Choroid plexus epithelial cell (primary cell): ENCODE measurements at regions not wholly inside any gene's neighbourhood (a gene's known extent, or its start where the extent isn't known, plus 50 kb on each side); places are given as distances from the start of the nearest gene placed in this dataset.

Experiments
- DNase-seq: peaks from one replicate; pipeline ENCODE4 v3.0.0-alpha.2; 2010; ENCODE audit warnings: low read depth
- H3K4me3 ChIP-seq: 2 replicates; pipeline ENCODE4 v1.5.1; 2011; ENCODE audit warnings: low read depth, mild to moderate bottlenecking, control low read depth, low read length, moderate library complexity
- CTCF ChIP-seq: conservative IDR thresholded peaks from 2 replicates; pipeline ENCODE4 v1.5.1; 2011; ENCODE audit warnings: low read depth, mild to moderate bottlenecking, control low read depth, inconsistent platforms, low read length, moderate library complexity

DNA sequence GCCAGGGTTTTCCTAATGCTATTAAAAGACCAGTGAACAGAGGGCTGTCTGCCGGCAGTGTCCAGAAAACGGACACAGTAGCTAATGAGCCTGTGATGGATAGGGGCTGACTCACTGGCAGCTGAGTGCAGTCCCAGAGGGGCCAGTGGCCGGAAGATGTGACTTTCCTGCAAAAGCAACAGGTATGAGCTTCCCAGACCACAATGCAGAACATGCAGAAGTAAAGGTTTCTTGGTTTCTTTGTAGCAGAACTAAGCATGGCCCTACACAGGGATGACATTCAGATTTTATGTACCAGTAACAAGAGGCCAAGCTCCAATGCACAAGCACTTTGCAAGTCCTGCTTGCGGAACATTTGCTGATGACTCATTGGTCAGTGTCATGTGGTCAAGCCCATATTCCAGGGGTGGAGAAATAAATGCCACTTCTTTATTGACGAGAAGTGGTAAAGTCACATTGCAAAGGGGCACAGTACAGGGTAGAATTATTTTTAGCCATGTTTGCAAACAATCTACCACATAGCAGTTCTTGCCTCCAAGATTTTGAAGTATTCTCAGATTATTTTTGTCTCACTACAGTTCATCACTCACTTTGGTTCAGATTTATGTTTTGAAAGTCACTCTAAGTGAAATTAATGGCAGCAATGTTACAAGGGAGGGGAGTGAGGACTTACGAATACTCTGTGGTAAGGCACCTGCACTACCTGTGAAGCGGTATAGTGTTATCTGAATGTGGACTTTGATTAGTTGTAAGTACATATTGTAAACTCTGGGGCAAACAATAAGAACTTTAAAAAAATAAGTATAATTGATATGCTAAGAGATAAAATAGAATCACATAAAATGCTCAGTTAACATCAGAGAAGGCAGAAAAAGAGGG is 263.3 kb downstream of the ABHD5 start:
- no peak overlapping the region for H3K4me3 ChIP-seq
- TF ChIP-seq CTCF: no peak
- peak; percentile 62 for DNase-seq

- DNase-seq: no peak
- TF ChIP-seq CTCF: no peak
- H3K4me3 ChIP-seq: no peak overlapping the region
Measured at GRCh38 chr3:43956945-43957344, 266.2 kb downstream of the ABHD5 start.

DNA sequence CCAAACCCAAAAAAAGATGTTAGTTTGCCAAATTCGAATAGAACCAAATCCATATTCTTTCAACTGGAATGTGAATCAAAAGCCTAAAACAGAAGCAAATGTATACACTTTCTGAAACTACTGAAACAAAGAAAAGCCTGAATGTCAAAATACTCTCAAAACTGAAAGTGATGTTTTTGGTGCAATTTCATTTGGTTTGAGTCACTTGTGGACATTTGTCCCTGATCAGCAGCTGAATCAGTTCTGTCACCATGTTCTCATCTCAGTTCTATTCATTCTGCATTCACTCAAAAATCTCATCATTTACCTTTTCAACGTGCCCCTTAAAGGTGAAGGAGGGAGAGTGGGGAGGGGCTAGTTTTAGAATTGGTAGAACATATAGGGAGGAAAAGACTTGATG is 266.8 kb downstream of the ABHD5 start:
- no peak for DNase-seq
- TF ChIP-seq CTCF: no peak
- H3K4me3 ChIP-seq: no peak overlapping the region

GRCh38 chr3:43958005-43958770 is 267.4 kb downstream of the ABHD5 start:
- no peak for DNase-seq
- TF ChIP-seq CTCF: no peak
- H3K4me3 ChIP-seq: no peak overlapping the region

DNA sequence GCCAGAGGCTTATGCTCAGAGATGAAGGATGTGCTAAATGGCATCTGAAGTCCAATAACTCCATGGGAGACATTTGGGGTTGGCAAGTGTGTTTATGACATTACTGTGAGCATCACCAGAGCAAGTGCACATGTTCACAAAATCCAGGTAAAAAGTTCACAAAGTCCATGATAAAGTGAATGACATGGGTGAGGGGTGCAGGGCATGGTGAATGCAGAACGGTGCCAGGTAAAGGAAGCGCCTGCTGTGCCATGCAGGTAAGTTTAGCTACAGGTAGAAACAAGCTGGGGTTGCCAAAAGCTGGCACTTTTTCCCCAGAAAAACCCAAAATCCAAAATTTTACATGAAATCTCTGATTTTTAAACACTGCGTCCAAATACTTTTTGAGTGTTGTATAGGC is 268.2 kb downstream of the ABHD5 start:
- no peak overlapping the region for H3K4me3 ChIP-seq
- DNase-seq: no peak
- TF ChIP-seq CTCF: no peak

GRCh38 chr3:43959498-43960447 is 269.0 kb downstream of the ABHD5 start:
- H3K4me3 ChIP-seq: no peak overlapping the region
- no peak for DNase-seq
- no peak for TF ChIP-seq CTCF
